ENCODE measurements at regions not wholly inside any gene's neighbourhood (a gene's known extent, or its start where the extent isn't known, plus 50 kb on each side); places are given as distances from the start of the nearest gene placed in this dataset.

DNA sequence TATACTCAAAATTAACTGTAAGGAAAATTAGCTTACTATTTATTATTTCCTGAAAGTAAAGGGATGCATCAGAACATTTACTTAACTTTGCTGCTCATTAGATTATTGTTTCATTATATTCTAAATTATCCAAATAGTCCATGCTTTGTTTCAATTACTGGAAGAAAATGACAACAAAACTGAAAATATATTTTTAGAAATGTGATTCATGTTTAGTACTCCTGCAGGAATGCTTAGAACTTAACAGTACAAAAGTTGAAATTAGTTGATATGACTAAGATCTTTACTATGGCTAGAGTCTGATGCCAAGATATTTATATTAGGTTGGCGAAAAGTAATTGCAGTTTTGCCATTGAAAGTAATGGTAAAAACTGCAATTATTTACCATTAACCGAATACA, 660.5 kb upstream of the PABPC4L start:
- TF ChIP-seq POLR2A (IDR thresholded peaks at IDR 0.05; ENCODE audit: borderline replicate concordance, extremely low read depth, insufficient read depth, insufficient read length) = no peak
- no peak for TF ChIP-seq YY1 (IDR thresholded peaks at IDR 0.05; ENCODE audit: extremely low read depth, insufficient replicate concordance, low read depth, low read length)
- TF ChIP-seq, protein P1, sequence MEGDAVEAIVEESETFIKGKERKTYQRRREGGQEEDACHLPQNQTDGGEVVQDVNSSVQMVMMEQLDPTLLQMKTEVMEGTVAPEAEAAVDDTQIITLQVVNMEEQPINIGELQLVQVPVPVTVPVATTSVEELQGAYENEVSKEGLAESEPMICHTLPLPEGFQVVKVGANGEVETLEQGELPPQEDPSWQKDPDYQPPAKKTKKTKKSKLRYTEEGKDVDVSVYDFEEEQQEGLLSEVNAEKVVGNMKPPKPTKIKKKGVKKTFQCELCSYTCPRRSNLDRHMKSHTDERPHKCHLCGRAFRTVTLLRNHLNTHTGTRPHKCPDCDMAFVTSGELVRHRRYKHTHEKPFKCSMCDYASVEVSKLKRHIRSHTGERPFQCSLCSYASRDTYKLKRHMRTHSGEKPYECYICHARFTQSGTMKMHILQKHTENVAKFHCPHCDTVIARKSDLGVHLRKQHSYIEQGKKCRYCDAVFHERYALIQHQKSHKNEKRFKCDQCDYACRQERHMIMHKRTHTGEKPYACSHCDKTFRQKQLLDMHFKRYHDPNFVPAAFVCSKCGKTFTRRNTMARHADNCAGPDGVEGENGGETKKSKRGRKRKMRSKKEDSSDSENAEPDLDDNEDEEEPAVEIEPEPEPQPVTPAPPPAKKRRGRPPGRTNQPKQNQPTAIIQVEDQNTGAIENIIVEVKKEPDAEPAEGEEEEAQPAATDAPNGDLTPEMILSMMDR (IDR thresholded peaks at IDR 0.05 in 2 of 3, conservative IDR thresholded peaks at IDR 0.05 in 1 of 3; ENCODE audit: borderline replicate concordance in 1 of 3, insufficient read depth in 1 of 3, low read depth in 2 of 3, low read length in 2 of 3) = no peak
- no peak for TF ChIP-seq POLR2AphosphoS5 (IDR thresholded peaks at IDR 0.05; ENCODE audit: low read depth, low read length)
- no peak for TF ChIP-seq EZH2phosphoT487 (IDR thresholded peaks at IDR 0.05; ENCODE audit: borderline replicate concordance)
- no peak for TF ChIP-seq ELF1 (IDR thresholded peaks at IDR 0.05; ENCODE audit: borderline replicate concordance, low read depth)
- TF ChIP-seq RAD21 (IDR thresholded peaks at IDR 0.05; ENCODE audit: low read depth) = no peak
- TF ChIP-seq, protein P2, sequence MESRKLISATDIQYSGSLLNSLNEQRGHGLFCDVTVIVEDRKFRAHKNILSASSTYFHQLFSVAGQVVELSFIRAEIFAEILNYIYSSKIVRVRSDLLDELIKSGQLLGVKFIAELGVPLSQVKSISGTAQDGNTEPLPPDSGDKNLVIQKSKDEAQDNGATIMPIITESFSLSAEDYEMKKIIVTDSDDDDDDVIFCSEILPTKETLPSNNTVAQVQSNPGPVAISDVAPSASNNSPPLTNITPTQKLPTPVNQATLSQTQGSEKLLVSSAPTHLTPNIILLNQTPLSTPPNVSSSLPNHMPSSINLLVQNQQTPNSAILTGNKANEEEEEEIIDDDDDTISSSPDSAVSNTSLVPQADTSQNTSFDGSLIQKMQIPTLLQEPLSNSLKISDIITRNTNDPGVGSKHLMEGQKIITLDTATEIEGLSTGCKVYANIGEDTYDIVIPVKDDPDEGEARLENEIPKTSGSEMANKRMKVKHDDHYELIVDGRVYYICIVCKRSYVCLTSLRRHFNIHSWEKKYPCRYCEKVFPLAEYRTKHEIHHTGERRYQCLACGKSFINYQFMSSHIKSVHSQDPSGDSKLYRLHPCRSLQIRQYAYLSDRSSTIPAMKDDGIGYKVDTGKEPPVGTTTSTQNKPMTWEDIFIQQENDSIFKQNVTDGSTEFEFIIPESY (IDR thresholded peaks at IDR 0.05; ENCODE audit: extremely low read depth, insufficient replicate concordance, low read length) = no peak
- TF ChIP-seq TCF7L2 (IDR thresholded peaks at IDR 0.05; ENCODE audit: borderline replicate concordance, extremely low read depth, insufficient read depth, insufficient read length) = no peak
- TF ChIP-seq CEBPB (IDR thresholded peaks at IDR 0.05; ENCODE audit: low read depth) = no peak
- no peak for TF ChIP-seq SP1 (IDR thresholded peaks at IDR 0.05; ENCODE audit: low read depth)
- TF ChIP-seq CBX3 (IDR thresholded peaks at IDR 0.05; ENCODE audit: low read depth) = no peak
- TF ChIP-seq SIN3A (IDR thresholded peaks at IDR 0.05; ENCODE audit: low read depth) = no peak

Data from HCT116 (cell line).